UCSD-AML1 (cell line): ENCODE measurements at regions not wholly inside any gene's neighbourhood (a gene's known extent, or its start where the extent isn't known, plus 50 kb on each side); places are given as distances from the start of the nearest gene placed in this dataset.

Experiments
- DNase-seq: peaks from one replicate; lab custom pipeline; 2025; ENCODE audit not compliant: unreplicated experiment; lab: John Stamatoyannopoulos, UW

DNA sequence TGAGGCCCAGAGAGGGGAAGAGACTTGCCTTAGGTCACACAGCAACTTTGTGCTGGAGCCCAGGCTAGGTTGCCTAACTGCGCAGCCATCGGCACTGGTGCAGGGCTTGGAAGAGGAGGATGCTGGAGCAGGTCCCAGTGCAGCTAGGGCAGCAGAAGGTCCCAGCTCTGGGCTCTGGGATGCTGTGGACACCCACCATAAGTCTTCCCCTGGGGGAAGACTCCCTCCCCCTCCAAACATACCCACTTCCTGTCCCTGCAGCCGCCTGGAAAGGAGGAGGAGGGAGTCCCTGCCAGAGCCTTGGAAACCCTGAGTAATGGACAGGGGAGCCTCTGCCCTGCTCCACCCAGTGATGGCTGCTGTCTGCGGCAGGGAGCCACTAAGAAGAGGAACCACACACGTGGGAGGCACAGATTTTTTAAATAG is 93.6 kb downstream of the NCR2 start:
- peak; percentile 20 for DNase-seq

DNA sequence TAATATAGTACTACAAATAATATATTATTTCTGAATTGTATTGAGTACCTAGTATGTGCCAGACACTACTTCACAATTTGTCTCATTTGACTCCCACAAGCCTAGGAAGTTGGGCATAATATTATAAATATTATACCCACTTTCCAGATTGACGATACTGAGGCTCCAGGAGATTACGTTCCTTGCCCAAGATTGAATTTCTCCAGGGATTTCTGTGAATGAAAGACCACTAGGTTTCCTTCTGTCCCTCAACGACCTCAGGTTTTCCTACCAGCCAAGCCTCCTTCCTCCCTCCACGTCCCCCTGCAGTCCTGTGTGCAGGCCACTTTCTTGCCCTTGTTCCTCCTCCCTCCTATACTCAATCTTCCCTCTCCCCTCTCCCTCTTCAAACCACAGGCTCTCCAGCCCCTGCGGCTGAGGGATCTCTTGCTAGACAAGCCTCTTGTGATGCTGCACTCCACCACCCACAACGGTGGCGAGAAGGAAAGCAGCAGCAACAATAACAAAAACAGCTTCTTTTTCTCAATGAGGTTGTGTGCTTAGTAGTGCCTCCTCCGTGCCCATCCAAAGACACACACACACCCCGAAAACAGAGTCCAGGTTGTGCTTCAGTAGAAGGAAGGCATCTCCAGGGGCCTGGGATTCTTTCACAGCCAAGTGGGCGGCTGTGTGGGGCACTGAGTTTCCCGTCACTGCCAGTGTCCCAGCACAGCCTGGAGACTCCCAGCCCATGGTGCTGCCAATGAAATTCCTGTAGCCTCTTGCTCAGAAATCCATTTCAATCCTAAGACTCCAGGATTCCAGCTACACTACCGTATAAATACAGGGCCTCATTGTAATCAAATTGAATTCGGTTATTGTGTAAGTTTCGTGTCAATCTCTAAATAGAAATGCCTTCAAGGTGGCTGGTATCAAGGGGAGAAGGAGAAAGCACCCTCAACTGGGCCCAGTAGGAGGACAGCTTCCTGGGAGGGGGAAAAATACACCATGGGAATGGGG is 94.4 kb downstream of the NCR2 start:
- no peak for DNase-seq

DNA sequence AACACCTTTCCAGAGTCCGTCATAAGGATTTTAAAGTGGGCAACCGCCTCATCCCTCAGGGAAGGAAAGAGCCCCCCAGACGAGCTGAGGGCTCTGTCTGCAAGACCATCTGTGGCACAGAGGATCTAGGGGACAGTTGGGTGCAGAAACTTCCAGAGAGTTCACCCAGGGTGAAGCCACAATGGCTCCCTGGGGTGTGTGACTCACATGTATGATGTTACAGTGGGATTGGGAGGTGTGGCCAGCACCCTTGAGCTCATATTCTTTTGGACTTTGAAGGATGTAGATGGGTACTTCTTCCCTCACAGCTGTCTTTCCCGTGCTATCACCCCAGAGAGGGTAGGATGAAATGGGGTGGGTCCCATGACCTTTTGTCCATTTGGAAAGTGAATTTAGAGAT is 95.5 kb downstream of the NCR2 start:
- no peak for DNase-seq

DNA sequence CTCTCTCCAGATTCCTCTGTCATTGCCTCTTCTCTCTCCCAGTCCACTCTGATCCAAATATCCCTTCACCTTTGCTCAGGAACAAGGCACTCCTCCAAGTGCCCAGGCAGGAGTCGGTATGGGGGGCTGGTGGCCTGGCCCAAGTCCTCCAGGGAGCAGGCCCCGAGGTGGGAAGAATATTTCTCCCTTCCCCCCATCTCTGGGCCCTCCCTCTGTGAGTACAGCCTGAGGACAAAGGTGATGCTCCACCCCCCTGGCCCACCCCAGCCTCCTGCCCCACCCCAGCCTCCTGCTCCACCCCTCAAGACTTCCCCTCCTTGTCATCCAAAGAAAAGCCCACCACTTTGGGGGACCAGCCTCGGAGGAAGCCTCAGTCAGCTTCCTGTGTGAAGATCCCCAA is 96.9 kb downstream of the NCR2 start:
- DNase-seq: no peak

DNA sequence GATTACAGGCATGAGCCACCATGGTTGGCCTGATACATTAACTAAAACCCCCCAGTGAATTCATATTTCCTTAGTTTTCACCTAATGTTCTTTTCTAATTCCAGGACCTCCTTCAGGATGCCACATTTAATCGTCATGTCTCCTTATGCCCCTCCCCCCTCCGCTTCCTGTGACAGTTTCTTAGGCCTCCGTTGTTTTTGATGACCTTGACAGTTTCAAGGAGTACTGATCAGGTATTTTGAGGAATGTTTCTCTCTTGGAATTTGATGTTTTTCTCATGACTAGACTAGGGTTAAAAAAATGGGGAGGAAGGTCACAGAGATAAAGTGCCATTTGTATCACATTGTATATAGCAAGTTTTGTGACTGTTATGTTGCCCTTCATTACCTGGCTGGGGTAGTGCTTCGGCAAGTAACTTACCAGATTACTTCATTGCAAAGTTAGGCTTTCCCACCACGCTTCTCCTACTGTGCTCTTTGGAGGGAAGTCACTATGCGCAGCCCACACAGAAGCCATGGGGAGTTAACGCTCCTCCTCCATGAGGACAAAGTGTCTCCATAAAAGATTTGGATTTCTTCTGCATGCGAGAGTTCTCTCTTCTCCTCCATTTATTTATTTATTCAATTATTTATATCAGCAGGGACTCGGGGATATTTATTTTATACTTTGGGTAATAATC is 99.5 kb downstream of the NCR2 start:
- no peak for DNase-seq

DNA sequence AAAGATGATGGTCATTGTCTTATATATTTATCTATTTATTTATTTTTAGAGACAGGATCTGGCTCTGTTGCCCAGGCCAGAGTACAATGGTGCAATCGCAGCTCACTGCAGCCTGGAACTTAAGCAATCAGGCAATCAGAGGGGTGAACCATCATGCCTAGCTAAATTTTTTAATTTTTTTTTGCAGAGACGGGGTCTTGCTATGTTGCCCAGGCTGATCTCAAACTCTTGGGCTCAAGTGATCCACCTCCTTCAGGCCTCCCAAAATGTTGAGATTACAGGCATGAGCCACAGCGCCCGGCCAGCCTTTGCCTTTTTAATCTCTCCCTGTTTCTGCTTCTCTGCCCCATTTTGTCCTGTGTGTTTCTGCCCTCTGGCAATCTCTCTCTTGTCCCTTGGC is 102.2 kb downstream of the NCR2 start:
- DNase-seq: no peak

DNA sequence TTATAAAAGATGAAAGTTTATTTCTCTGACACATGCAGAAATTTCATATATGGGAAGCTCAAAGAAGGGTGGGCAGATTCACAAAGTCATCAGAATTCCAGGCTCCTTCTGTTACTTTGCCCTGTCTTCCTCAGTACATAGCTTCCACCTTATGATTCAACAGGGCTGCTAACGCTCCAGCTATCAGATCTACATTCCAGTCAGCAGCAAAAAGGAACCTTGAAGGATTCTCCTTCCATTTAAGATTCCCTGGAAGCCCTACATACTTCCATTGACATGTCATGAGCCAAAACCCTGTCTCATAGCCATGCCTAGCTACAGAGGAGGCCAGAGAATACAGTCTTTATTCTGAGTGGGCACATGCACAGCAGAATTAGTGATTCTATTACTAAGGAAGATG is 103.3 kb downstream of the NCR2 start:
- no peak for DNase-seq

DNA sequence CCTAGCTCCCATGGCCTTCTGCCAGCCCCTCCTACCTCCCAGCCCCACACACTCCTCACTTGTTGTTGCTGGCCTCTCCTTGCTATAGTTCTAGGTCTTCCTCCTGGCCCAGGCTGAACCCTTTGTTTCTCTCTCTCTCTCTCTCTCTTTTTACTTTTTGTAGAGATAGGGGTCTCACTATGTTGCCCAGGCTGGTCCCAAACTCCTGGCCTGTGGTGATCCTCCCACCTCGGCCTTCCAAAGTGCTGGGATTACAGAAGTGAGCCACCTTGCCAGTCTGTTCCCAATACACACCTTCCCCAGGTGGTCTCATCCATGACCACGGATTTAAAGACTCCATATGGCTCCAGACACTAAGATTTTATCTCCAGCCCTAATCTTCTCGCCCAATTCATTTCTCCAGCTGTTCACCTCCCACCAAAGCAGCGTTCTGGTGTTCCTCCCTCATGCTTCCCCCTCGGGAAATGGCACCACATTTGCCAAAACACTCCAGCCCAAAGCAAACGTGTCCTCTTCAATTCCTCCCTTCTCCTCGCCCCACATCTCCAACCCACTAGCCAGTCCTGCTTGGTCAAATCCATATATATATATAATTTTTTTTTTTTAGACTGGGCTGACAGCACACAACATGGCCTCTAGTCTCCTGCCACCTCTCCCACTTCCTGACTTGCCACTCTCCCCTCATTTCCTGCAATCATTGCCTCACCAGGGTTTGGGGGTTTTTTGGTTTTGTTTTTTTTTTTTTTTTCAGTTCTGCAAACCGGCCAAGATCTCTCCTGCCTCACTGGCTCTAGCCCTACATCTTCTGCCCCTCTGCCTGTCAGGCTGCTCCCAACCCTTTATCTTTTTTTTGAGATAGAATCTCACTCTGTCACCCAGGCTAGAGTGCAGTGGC is 104.4 kb downstream of the NCR2 start:
- no peak for DNase-seq

DNA sequence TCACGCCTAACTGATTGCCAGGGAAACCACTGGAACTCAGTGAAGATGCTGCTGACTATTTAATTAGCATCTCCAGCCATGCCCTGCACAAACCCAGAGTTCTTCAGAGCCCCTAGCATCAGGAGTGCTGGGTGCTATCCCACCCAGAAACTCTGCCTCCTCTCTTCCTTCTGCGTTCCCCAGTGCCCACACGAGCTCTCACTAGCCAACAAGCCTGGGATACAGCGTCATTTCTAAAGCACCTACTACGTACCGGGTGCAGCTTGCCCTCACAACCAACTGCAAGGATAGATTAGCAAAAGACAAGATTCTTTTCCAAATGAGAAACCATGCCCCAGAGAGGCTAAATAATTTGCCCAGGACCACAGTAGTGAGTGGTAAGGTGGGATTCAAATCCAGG is 105.2 kb upstream of the FOXP4 start:
- DNase-seq: no peak

DNA sequence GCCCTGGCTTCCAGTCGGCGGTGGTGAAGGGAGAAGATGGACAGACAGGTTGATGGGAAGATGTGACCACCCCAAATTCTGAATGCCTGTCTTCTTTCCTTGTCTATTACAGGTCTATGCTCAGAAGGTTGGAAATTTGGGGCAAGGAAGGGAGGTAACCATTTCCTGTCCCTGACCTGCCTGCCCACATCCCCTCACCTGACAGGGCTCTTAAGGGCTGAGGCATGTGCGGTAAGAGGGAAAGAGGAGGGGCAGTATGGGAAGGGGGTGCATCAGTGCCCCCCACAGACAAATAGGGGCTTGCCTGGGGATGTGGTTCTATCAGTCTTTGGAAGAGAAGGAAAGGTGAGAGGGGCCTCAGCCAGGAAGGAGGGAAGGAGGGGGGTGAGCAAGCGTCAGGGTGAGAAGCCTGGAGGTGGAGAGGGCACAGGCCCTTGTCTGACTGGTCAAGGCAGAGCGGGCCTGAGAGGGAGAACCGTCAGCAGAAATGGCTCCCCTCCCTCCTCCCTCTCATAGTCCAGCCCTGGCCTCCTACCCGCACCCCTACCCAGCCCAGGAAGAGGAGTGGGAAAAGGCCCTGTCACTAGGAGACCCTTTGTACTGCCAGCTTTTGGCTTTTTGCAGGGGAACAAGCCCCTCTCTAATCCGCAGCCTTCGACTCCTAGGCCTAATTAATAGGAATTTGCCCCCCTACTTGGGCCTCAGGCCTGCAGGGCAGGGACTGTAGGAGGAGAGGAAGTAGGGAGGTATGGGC is 104.4 kb upstream of the FOXP4 start:
- DNase-seq: no peak

DNA sequence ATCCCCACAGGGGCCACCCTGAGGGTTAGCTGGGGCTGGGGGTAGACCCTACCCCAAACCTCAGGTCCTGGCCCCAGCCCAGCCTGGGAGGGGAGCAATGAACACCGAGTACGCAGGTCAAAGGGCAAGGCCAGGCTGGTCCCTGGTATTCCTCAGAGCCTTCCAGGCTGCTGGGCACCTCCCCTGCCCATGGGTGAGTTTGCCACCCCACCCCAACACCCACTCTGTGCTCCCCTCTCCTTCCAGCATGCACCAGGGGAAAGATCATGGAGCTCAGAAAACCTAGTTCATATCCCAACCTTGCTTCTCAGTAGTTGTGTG is 103.9 kb upstream of the FOXP4 start:
- no peak for DNase-seq

DNA sequence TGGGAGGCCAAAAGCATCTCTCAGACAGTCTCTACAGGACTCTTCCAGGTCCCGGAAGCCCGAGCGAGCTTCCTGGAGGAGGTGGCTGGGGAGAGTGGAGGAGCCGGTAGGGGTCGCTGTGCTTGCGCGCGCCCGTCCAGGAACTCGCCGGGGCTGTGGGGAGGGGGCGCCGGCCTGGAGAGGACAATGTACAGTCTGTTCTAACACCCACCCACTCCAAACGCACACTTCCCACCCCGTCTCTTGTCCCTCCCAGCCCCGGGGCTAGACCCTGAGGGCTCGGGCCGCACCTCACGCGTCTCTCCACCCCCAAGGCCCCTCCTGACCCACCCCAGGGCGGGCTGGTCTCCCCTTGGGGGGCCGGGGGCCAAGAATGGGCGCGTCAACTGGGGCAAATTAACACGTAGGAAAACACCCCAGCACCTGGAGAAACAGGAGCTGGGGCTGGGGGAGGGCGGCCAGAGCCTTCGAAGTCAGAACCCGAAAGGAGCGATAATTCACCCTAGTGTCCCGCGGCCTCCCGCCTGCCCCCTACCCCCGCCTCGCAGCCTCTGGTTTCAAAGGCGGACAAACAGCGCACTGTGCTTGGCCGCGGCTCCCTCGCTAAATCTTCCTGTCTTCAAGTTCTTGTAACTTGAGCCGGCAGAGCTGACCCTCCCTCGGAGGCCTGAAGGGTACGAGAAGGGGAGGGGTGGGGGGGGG is 103.2 kb upstream of the FOXP4 start:
- no peak for DNase-seq

DNA sequence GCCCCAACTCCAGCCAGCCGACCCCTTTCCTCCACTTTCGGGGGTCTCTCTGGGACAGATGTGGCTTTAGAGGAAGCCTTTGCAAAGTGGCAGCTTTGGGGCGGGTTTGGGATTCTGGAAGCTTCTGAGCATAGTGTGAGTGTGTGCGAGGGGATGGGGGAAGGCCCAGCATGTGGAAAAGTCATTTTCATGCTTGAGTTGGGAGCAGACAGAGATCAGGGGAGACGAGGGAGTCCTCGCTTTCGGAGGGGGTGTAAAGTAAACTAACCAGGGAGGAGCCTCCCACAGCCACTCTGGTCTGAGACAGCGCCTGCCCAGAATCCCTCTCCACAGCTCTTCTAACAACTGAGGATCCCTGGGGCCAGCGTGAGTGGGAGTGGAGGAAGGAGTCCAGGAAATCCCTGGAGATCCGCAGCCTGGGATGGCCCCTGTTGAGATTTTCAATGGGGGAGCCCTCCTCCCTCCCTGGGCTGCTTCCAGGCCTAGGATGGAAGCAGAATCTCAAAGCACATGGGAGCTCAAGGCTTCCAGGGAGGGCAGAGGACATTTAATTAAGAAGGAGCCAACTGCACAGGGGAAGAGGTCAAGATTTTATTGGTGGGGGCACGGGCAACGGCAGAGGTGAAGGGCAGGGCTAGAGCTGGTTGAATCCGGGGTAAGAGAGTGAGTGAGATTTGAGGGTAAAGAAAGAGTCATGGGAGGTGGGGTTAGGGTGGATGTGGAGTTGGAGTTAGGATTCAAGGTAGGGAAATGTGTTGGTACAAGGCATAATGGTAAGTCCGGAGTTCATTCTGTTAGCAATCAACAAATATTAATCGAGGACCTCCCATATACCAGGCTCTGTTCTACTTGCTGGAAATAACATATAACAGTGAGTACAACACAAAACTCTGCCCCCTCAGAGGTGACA is 102.3 kb upstream of the FOXP4 start:
- DNase-seq: no peak

DNA sequence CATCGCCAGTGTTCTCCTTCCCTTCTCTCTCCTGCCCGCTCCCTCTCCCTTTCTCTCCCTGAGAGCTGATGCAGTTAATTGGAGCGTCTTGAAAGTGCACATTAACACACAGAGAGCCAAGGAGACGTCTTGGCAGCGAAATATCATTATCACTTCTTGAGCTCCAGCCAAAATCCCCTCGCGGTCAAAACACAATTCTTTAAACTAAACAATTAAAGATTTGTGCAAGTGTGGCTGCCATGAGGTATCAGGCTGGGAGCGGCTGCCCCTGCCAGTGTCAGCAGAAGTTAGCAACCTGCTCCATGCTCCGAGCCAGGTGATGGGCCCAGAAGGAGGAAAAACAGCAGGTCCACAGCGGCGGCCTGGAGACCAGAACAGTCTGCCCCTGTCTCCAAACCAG is 100.9 kb upstream of the FOXP4 start:
- no peak for DNase-seq

DNA sequence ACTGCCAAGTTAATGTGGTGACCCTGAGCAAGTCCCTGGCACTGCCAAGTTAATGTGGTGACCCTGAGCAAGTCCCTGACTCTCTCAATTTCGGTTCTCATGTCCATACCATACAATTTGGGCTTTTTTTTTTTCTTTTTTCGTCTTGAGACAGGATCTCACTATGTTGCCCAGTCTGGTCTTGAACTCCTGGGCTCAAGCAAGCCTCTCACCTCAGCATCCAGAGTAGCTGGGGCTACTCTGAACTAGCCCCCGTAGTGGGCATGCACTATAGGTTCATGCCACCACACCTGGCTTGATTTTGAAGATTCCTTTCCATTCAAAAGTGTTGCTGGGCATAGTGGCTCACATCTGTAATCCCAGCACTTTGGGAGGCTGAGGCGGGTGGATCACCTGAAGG is 100.0 kb upstream of the FOXP4 start:
- no peak for DNase-seq

DNA sequence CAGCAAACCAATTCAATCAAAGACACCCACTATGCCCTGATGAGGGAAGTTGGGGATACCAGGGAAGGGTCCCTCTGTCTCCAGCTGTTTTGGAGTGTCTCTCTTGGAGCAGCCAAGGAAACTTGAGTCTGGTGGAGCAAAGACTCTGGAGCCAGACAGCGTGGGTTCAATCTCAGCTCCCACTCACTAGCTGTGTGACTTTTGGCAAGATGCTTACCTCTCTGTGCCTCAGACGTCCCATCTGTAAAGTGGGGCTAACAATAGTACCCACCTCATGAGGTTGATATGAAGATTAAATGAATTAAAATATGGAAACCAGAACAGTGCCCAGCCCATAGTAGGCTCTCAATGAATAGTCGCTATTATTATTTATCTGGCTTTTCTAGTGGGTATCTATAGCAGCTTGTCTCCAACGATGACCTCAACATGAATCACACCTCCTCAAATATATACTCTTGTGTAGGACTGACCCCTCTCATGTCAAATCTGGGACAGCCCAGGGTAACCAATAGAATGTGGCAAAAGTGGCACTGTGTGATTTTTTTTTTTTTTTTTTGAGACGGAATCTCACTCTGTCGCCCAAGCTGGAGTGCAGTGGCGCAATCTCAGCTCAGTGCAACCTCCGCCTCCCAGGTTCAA is 99.2 kb upstream of the FOXP4 start:
- no peak for DNase-seq

DNA sequence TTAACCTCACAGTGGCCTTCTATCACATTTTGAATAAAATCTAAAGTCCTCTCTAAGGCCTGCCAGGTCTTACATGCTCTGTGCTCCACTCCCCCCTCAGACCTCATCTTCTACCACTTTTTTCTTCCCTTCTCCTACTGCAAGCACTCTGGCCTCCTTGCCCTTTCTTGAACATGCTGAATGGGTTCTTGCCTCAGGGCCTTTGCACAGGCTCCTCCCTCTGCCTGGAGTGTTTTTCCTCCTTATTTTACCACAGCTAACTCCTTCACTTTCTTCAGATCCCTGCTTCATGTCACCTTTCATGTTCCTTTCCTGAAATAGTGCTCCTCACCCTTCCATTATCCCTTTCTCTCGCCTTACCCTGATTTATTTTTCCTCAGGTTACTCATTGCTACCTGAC is 97.9 kb upstream of the FOXP4 start:
- DNase-seq: no peak

DNA sequence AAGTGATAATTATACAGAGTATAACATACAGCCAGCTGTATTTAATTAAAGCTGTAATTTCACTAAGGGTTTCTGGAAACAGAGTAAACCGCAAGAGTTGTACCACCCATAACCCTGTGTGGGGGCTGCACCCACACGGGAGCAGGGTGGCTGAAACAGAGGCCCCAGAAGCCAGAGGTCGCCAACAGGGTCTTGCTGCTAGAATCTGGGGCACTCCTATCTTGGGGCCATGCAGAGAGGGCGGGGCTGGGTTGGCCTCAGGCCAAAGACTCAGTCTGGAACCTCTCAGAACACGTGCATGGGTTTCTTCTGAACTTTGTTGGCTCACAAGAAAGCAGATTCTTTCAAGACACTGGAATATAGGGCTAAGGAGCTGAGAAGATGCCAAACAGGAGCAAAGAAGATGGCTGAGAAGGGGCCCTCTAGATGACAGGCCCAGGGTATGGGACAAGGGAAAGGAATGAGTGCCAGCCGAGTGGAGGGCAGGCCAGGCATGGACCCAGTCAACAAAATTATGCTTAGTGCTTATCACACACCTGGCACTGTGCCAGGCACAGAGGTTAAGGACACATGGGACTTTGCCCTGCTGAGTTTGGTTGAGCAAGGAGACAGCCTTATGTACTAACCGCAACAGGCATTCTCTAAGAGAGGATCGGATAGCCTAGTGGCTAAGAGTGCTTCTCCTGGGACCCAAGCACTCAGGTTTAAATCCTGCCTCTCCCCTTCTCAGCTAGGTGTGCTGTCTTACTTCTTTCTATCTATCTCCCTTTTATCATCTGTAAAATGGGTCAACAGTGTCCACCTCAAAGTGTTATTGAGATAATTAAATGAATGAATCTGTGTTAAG is 96.6 kb upstream of the FOXP4 start:
- no peak for DNase-seq
